ENCODE measurements at regions not wholly inside any gene's neighbourhood (a gene's known extent, or its start where the extent isn't known, plus 50 kb on each side); places are given as distances from the start of the nearest gene placed in this dataset.

GRCh38 chr5:52502460-52502999 lies 285.2 kb upstream of the ITGA1 start:
- no peak overlapping the region for H3K4me2 ChIP-seq (ENCODE audit: insufficient read depth, low read length, poor library complexity, severe bottlenecking)
- no peaks in the 10 kb centered on the region for H3K9me3 ChIP-seq (replicated peaks in 1 of 2; ENCODE audit: control insufficient read depth in 2 of 2, insufficient read depth in 1 of 2, low read depth in 1 of 2, low read length in 2 of 2)
- H3K4me3 ChIP-seq (ENCODE audit: low read length in 2 of 2), result no peak overlapping the region
- H2BK15ac ChIP-seq (ENCODE audit: low read length), result no peak overlapping the region
- H3K18ac ChIP-seq (ENCODE audit: low read length), result no peak overlapping the region
- no peak overlapping the region for H2AK5ac ChIP-seq (ENCODE audit: low read depth, low read length)
- no peak overlapping the region for H3K27ac ChIP-seq (replicated peaks; ENCODE audit: low read length)
- peaks cover 0 to 5% of the 10 kb centered on the region in 2 donors for H3K4me1 ChIP-seq (ENCODE audit: control insufficient read depth in 2 of 2, insufficient read depth in 1 of 2, low read depth in 1 of 2, low read length in 2 of 2)
- H3K14ac ChIP-seq (ENCODE audit: low read length), result no peak overlapping the region
- peak; percentile 15 for DNase-seq (ENCODE audit: low spot score)
- H4K91ac ChIP-seq (ENCODE audit: low read depth, low read length, poor library complexity), result no peak overlapping the region
- no peaks in the 10 kb centered on the region for H3K79me1 ChIP-seq (ENCODE audit: low read depth, low read length)
- no CpG with 5 or more reads among the region's 5 CpGs for WGBS, 2 donors (ENCODE audit: extremely low coverage in 2 of 2, insufficient read length in 2 of 2, insufficient replicate concordance in 1 of 2)
- H2BK5ac ChIP-seq (ENCODE audit: low read length), result no peak overlapping the region
- no peak overlapping the region for H2BK12ac ChIP-seq (ENCODE audit: low read length)
- no peak overlapping the region for H3K23ac ChIP-seq (ENCODE audit: low read depth, low read length, poor library complexity)
- no peak overlapping the region for H2BK120ac ChIP-seq (ENCODE audit: low read depth, low read length)
- no peaks in the 10 kb centered on the region for H3K36me3 ChIP-seq (replicated peaks in 1 of 2; ENCODE audit: control insufficient read depth in 2 of 2, insufficient read depth in 2 of 2, low read length in 2 of 2)
- no peak overlapping the region for H4K8ac ChIP-seq (ENCODE audit: low read depth, low read length)
- no peaks in the 10 kb centered on the region for H3K27me3 ChIP-seq (ENCODE audit: control insufficient read depth in 3 of 3, insufficient read depth in 3 of 3, low read depth in 1 of 3, low read length in 3 of 3)
- H3K9ac ChIP-seq (ENCODE audit: low read depth, low read length, poor library complexity), result no peak overlapping the region
- H3K4ac ChIP-seq (ENCODE audit: low read length), result no peak overlapping the region
- H2AFZ ChIP-seq (ENCODE audit: low read length), result peak overlapping the region; percentile 84

- no peak overlapping the region for H3K14ac ChIP-seq (ENCODE audit: low read length)
- no peak overlapping the region for H4K8ac ChIP-seq (ENCODE audit: low read depth, low read length)
- H3K36me3 ChIP-seq (replicated peaks in 1 of 2; ENCODE audit: control insufficient read depth in 2 of 2, insufficient read depth in 2 of 2, low read length in 2 of 2), result no peaks in the 10 kb centered on the region
- no peak overlapping the region for H2AFZ ChIP-seq (ENCODE audit: low read length)
- H4K91ac ChIP-seq (ENCODE audit: low read depth, low read length, poor library complexity), result no peak overlapping the region
- H2BK12ac ChIP-seq (ENCODE audit: low read length), result no peak overlapping the region
- no peak overlapping the region for H3K4ac ChIP-seq (ENCODE audit: low read length)
- H3K79me1 ChIP-seq (ENCODE audit: low read depth, low read length), result no peaks in the 10 kb centered on the region
- no peak overlapping the region for H3K18ac ChIP-seq (ENCODE audit: low read length)
- H3K9ac ChIP-seq (ENCODE audit: low read depth, low read length, poor library complexity), result no peak overlapping the region
- H2BK15ac ChIP-seq (ENCODE audit: low read length), result no peak overlapping the region
- H2AK5ac ChIP-seq (ENCODE audit: low read depth, low read length), result no peak overlapping the region
- H3K27ac ChIP-seq (replicated peaks; ENCODE audit: low read length), result no peak overlapping the region
- H2BK120ac ChIP-seq (ENCODE audit: low read depth, low read length), result no peak overlapping the region
- H3K9me3 ChIP-seq (replicated peaks in 1 of 2; ENCODE audit: control insufficient read depth in 2 of 2, insufficient read depth in 1 of 2, low read depth in 1 of 2, low read length in 2 of 2), result no peaks in the 10 kb centered on the region
- H3K4me3 ChIP-seq (ENCODE audit: low read length in 2 of 2), result no peak overlapping the region
- H3K4me2 ChIP-seq (ENCODE audit: insufficient read depth, low read length, poor library complexity, severe bottlenecking), result no peak overlapping the region
- no peak overlapping the region for H2BK5ac ChIP-seq (ENCODE audit: low read length)
- DNase-seq (ENCODE audit: low spot score), result no peak
- H3K23ac ChIP-seq (ENCODE audit: low read depth, low read length, poor library complexity), result no peak overlapping the region
- peaks cover 0 to 5% of the 10 kb centered on the region in 2 donors for H3K4me1 ChIP-seq (ENCODE audit: control insufficient read depth in 2 of 2, insufficient read depth in 1 of 2, low read depth in 1 of 2, low read length in 2 of 2)
- no peaks in the 10 kb centered on the region for H3K27me3 ChIP-seq (ENCODE audit: control insufficient read depth in 3 of 3, insufficient read depth in 3 of 3, low read depth in 1 of 3, low read length in 3 of 3)
- WGBS, 2 donors (ENCODE audit: extremely low coverage in 2 of 2, insufficient read length in 2 of 2, insufficient replicate concordance in 1 of 2), result no CpG with 5 or more reads among the region's 6 CpGs
Observed at GRCh38 chr5:52504584-52505240, 283.0 kb upstream of the ITGA1 start.

DNA sequence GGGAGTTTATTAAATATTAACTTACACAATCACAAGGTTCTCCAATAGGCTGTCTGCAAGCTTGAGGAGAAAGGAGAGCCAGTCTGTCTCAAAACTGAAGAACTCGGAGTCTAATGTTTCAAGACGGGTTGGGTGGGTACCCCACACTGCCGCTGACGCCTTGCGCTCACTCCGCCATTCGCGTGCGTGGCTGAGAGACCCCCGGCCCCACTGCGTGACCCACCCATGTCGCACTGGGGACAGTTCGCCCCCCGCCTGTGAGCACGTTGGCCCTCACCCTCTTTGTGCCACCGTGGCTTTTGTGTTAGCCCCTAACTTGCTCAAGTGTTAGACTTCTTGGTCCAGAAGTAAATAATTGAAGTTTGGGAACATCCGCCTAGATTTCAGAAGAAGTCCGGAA lies 270.0 kb upstream of the ITGA1 start:
- no peak overlapping the region for H3K4ac ChIP-seq (ENCODE audit: low read length)
- H3K36me3 ChIP-seq (replicated peaks in 1 of 2; ENCODE audit: control insufficient read depth in 2 of 2, insufficient read depth in 2 of 2, low read length in 2 of 2), result no peaks in the 10 kb centered on the region
- no CpG with 5 or more reads among the region's 18 CpGs for WGBS, 2 donors (ENCODE audit: extremely low coverage in 2 of 2, insufficient read length in 2 of 2, insufficient replicate concordance in 1 of 2)
- H3K27ac ChIP-seq (replicated peaks; ENCODE audit: low read length), result no peak overlapping the region
- no peak overlapping the region for H3K14ac ChIP-seq (ENCODE audit: low read length)
- H3K79me1 ChIP-seq (ENCODE audit: low read depth, low read length), result no peaks in the 10 kb centered on the region
- H3K4me3 ChIP-seq (ENCODE audit: low read length in 2 of 2), result no peak overlapping the region
- no peak overlapping the region for H2AFZ ChIP-seq (ENCODE audit: low read length)
- peak overlapping the region; percentile 27 for H3K18ac ChIP-seq (ENCODE audit: low read length)
- no peak overlapping the region for H3K23ac ChIP-seq (ENCODE audit: low read depth, low read length, poor library complexity)
- no peaks in the 10 kb centered on the region for H3K9me3 ChIP-seq (replicated peaks in 1 of 2; ENCODE audit: control insufficient read depth in 2 of 2, insufficient read depth in 1 of 2, low read depth in 1 of 2, low read length in 2 of 2)
- H2BK12ac ChIP-seq (ENCODE audit: low read length), result no peak overlapping the region
- H3K27me3 ChIP-seq (ENCODE audit: control insufficient read depth in 3 of 3, insufficient read depth in 3 of 3, low read depth in 1 of 3, low read length in 3 of 3), result no peaks in the 10 kb centered on the region
- no peak for DNase-seq (ENCODE audit: low spot score)
- no peak overlapping the region for H3K9ac ChIP-seq (ENCODE audit: low read depth, low read length, poor library complexity)
- no peaks in the 10 kb centered on the region for H3K4me1 ChIP-seq (ENCODE audit: control insufficient read depth in 2 of 2, insufficient read depth in 1 of 2, low read depth in 1 of 2, low read length in 2 of 2)
- no peak overlapping the region for H2BK15ac ChIP-seq (ENCODE audit: low read length)
- H2BK5ac ChIP-seq (ENCODE audit: low read length), result no peak overlapping the region
- H2BK120ac ChIP-seq (ENCODE audit: low read depth, low read length), result no peak overlapping the region
- no peak overlapping the region for H2AK5ac ChIP-seq (ENCODE audit: low read depth, low read length)
- no peak overlapping the region for H3K4me2 ChIP-seq (ENCODE audit: insufficient read depth, low read length, poor library complexity, severe bottlenecking)
- H4K8ac ChIP-seq (ENCODE audit: low read depth, low read length), result no peak overlapping the region
- no peak overlapping the region for H4K91ac ChIP-seq (ENCODE audit: low read depth, low read length, poor library complexity)

DNA sequence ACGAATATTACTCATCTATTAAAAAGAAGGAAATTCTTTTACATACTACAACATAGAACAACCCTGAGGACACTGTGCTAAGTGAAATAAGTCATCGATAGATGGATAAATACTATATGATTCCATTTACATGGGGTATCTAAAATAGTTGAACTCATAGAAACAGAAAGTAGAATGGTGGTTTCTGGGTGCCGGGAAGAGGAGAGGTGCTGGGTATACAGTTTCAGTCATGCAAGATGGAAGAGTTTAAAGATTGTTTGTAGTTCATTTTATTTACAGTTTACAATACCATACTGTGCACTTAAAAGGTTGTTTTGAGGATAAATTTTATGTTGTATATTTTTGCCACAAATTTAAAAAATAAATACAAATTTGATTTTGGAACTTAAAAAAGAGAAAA lies 267.5 kb upstream of the ITGA1 start:
- Histone ChIP-seq H3K4me1 (ENCODE audit: control insufficient read depth in 2 of 2, insufficient read depth in 1 of 2, low read depth in 1 of 2, low read length in 2 of 2) (no peaks in the 10 kb centered on the region), H2BK12ac (ENCODE audit: low read length) (no peak overlapping the region)
- WGBS, 2 donors (ENCODE audit: extremely low coverage in 2 of 2, insufficient read length in 2 of 2, insufficient replicate concordance in 1 of 2), result no CpG with 5 or more reads among the region's 3 CpGs

More for the DNA sequence above, 267.5 kb upstream of the ITGA1 start:
- Histone ChIP-seq H2AFZ (ENCODE audit: low read length) (no peak overlapping the region), H3K79me1 (ENCODE audit: low read depth, low read length) (no peaks in the 10 kb centered on the region), H2BK5ac (ENCODE audit: low read length) (no peak overlapping the region), H3K23ac (ENCODE audit: low read depth, low read length, poor library complexity) (no peak overlapping the region), H3K27ac (replicated peaks; ENCODE audit: low read length) (no peak overlapping the region), H3K9me3 (replicated peaks in 1 of 2; ENCODE audit: control insufficient read depth in 2 of 2, insufficient read depth in 1 of 2, low read depth in 1 of 2, low read length in 2 of 2) (no peaks in the 10 kb centered on the region), H3K4ac (ENCODE audit: low read length) (no peak overlapping the region), H2BK15ac (ENCODE audit: low read length) (no peak overlapping the region), H3K4me3 (ENCODE audit: low read length in 2 of 2) (no peak overlapping the region), H3K14ac (ENCODE audit: low read length) (no peak overlapping the region), H3K18ac (ENCODE audit: low read length) (no peak overlapping the region), H3K9ac (ENCODE audit: low read depth, low read length, poor library complexity) (no peak overlapping the region), H4K91ac (ENCODE audit: low read depth, low read length, poor library complexity) (no peak overlapping the region), H4K8ac (ENCODE audit: low read depth, low read length) (no peak overlapping the region), H2BK120ac (ENCODE audit: low read depth, low read length) (no peak overlapping the region), H3K4me2 (ENCODE audit: insufficient read depth, low read length, poor library complexity, severe bottlenecking) (no peak overlapping the region), H2AK5ac (ENCODE audit: low read depth, low read length) (no peak overlapping the region), H3K36me3 (replicated peaks in 1 of 2; ENCODE audit: control insufficient read depth in 2 of 2, insufficient read depth in 2 of 2, low read length in 2 of 2) (no peaks in the 10 kb centered on the region), H3K27me3 (ENCODE audit: control insufficient read depth in 3 of 3, insufficient read depth in 3 of 3, low read depth in 1 of 3, low read length in 3 of 3) (no peaks in the 10 kb centered on the region)
- DNase-seq (ENCODE audit: low spot score), result no peak
